Activated B cell treated with CpG ODN at 0.5 μM for 24 hours (primary cell): ENCODE measurements at regions not wholly inside any gene's neighbourhood (a gene's known extent, or its start where the extent isn't known, plus 50 kb on each side); places are given as distances from the start of the nearest gene placed in this dataset.

Experiments used
- ATAC-seq: fragments of 200-7000 bp; cut with Tn5 transposase; one replicate; pipeline ENCODE4 v1.10.0; 2021; ENCODE audit warnings: low read depth, mild to moderate bottlenecking, moderate library complexity
- CTCF ChIA-PET: fragments of 350-600 bp; sonication (Branson Sonifier 250); formaldehyde crosslinking; loops from one replicate; lab custom pipeline; 2021; ENCODE audit warnings: antibody characterized with exemption; lab: Charles Lee
- POLR2A ChIA-PET: fragments of 350-600 bp; sonication (Branson Sonifier 250); formaldehyde crosslinking; loops from one replicate; lab custom pipeline; 2021; ENCODE audit warnings: antibody characterized with exemption; lab: Charles Lee
- DNase-seq: peaks from one replicate; pipeline ENCODE4 v3.0.0; 2022
- H3K27ac Mint-ChIP-seq: one replicate; pipeline ENCODE4 v1.8.0; 2020; ENCODE audit warnings: mixed read lengths
- H3K27me3 Mint-ChIP-seq: one replicate; pipeline ENCODE4 v1.8.0; 2021; ENCODE audit warnings: mixed read lengths
- H3K36me3 Mint-ChIP-seq: one replicate; pipeline ENCODE4 v1.8.0; 2021; ENCODE audit warnings: low read depth, mixed read lengths
- H3K4me1 Mint-ChIP-seq: one replicate; pipeline ENCODE4 v1.8.0; 2021; ENCODE audit warnings: mixed read lengths
- H3K4me3 Mint-ChIP-seq: one replicate; pipeline ENCODE4 v1.8.0; 2020; ENCODE audit warnings: mild to moderate bottlenecking, mixed read lengths
- H3K9me3 Mint-ChIP-seq: one replicate; pipeline ENCODE4 v1.8.0; 2020; ENCODE audit warnings: mixed read lengths
- intact Hi-C: fragments of 100-400 bp; cut with micrococcal nuclease; formaldehyde crosslinking; loops from one replicate; pipeline ENCODE4 v1.15.1; 2024
- TF ChIP-seq, protein P1 (sequence below): fragments of 200-600 bp; IDR thresholded peaks from one replicate; pipeline ENCODE4 v1.8.0; 2022; ENCODE audit warnings: antibody characterized with exemption, mild to moderate bottlenecking

DNA sequence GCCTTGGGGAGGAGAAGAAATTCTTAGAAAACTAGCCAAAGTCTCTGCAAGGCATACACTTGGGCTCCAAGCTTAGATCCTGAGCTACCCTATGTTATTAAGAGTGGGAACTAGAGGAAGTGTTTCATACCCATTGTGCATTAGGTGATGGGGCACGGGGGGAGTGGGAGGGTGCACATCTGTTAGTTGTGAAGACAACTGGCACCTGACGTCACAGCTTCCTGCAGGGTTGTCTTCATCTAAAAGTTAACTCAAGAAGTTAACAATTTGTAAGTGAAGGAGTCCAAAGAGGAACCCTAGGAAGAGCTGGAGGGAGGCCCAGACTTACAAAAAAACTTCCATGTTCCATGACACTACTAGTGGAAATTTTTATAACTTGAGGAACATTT is 158.1 kb downstream of the ADRA2A start:
- intact Hi-C loops, result no loop called here
- POLR2A ChIA-PET, result no interaction called here
- DNase-seq (no peak), ATAC-seq (no peak)
- Mint-ChIP-seq H3K4me1 (no peaks in the 10 kb centered on the region), H3K27me3 (peaks cover 5% of the 10 kb centered on the region), H3K27ac (no peak overlapping the region), H3K9me3 (no peaks in the 10 kb centered on the region), H3K36me3 (no peaks in the 10 kb centered on the region), H3K4me3 (no peak overlapping the region)
- CTCF ChIA-PET, result no interaction called here
- TF ChIP-seq, protein P1, sequence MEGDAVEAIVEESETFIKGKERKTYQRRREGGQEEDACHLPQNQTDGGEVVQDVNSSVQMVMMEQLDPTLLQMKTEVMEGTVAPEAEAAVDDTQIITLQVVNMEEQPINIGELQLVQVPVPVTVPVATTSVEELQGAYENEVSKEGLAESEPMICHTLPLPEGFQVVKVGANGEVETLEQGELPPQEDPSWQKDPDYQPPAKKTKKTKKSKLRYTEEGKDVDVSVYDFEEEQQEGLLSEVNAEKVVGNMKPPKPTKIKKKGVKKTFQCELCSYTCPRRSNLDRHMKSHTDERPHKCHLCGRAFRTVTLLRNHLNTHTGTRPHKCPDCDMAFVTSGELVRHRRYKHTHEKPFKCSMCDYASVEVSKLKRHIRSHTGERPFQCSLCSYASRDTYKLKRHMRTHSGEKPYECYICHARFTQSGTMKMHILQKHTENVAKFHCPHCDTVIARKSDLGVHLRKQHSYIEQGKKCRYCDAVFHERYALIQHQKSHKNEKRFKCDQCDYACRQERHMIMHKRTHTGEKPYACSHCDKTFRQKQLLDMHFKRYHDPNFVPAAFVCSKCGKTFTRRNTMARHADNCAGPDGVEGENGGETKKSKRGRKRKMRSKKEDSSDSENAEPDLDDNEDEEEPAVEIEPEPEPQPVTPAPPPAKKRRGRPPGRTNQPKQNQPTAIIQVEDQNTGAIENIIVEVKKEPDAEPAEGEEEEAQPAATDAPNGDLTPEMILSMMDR, result no peak

DNA sequence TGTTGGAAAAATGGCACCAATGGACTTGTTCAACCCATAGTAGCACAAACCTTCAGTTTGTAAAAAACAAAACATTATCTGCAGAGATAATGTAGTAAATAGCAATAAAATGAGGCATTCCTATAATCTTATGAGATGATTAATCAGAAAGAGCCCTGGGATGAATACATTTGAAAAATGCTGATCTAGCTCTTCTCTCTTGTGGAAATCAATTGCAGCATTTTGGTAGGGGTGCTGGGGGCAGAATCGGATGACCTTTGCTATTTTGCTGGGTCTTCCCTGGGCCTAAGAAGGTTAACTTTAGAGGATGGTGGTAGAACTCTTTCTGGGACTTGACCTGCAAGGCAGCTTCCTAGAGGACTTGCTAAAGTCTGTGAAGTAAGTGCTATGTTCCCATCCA is 163.5 kb downstream of the ADRA2A start:
- TF ChIP-seq, protein P1, result no peak
- no peak overlapping the region for H3K27ac Mint-ChIP-seq
- no peaks in the 10 kb centered on the region for H3K9me3 Mint-ChIP-seq
- no peaks in the 10 kb centered on the region for H3K4me1 Mint-ChIP-seq
- H3K27me3 Mint-ChIP-seq, result peaks cover 3% of the 10 kb centered on the region
- ATAC-seq (no peak), DNase-seq (no peak)
- ChIA-PET POLR2A (no interaction called here), CTCF (no interaction called here)
- H3K36me3 Mint-ChIP-seq, result no peaks in the 10 kb centered on the region
- intact Hi-C loops, result no loop called here
- no peak overlapping the region for H3K4me3 Mint-ChIP-seq

DNA sequence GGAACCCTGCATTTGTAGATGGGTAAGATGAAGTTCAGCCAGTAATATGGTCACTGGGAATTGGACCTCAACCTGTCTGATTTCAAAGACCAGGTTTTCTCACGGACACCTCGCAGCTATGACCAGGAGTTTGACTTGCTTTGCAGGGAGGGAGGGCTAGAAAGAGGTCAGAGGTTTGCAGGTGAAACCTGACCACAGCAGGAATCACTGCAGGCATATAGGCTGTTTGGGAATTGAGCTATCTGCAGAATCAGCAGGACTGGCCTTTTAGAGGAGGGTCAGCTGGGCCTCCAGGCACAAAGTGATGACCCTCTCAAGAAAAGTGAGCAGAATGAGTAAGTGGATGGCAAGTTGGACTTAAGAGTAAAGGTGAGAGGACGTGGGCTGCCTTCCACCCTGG is 166.3 kb downstream of the ADRA2A start:
- Mint-ChIP-seq H3K27me3 (peaks cover 8% of the 10 kb centered on the region), H3K27ac (no peak overlapping the region), H3K9me3 (no peaks in the 10 kb centered on the region), H3K4me1 (no peaks in the 10 kb centered on the region), H3K4me3 (no peak overlapping the region), H3K36me3 (no peaks in the 10 kb centered on the region)
- ATAC-seq (no peak), DNase-seq (no peak)
- TF ChIP-seq, protein P1, result no peak
- ChIA-PET CTCF (no interaction called here), POLR2A (no interaction called here)
- intact Hi-C loops, result no loop called here

DNA sequence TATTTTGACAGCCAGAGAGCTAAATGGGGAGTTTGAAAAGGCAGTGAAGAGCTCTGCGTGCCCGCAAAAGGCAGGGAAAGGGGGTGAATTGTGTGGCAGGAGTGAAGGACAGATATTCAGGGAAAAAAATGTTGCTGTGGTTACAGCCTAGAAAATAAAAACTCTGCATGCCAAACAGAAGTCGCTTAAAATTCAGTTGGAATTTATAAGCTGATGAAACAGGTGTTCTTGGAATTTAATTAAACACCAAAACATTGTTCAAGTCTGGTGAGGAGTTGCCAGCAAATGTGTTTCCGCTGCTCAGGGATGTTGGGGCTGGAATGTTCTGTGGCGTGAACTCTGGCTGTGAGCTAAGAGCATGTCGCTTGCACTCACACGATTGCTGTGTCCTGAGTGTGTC is 169.3 kb downstream of the ADRA2A start:
- CTCF ChIA-PET, result no interaction called here
- Mint-ChIP-seq H3K27me3 (peaks cover 8% of the 10 kb centered on the region), H3K27ac (no peak overlapping the region), H3K4me3 (no peak overlapping the region), H3K9me3 (peaks cover 4% of the 10 kb centered on the region), H3K36me3 (no peaks in the 10 kb centered on the region), H3K4me1 (no peaks in the 10 kb centered on the region)
- intact Hi-C loops, result no loop called here
- POLR2A ChIA-PET, result no interaction called here
- no peak for ATAC-seq
- TF ChIP-seq, protein P1, result no peak
- DNase-seq, result no peak

DNA sequence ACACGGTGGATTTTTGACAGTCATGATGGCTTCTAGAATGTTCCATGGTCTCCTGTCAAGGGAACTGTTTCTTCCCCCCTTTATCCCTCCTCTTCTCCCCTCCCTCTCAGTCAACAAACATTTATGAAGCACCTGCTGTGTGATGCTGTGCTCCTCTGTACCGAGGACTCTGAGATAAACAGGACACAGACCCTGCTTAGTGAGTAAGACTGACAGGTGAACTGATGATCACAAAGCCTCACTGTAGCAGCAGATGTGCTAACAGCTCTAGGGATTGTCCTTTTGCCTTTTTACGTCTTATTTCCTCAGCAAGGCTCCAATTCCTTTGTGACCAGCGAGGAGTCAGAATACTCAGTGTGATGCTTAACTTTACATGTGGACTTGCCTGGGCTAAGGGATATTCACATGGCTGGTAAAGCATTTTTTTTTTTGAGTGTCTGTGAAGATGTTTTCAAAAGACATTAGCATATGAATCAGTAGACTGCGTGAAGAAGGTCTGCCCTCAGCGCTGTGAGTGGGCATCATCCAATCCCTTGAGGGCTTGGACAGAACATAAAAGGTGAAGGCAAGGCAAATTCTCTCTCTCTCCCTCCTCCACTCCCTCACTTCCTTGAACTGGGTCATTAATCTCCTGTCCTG is 170.1 kb downstream of the ADRA2A start:
- ChIA-PET CTCF (no interaction called here), POLR2A (no interaction called here)
- DNase-seq (no peak), ATAC-seq (no peak)
- Mint-ChIP-seq H3K27ac (no peak overlapping the region), H3K36me3 (no peaks in the 10 kb centered on the region), H3K27me3 (peaks cover 11% of the 10 kb centered on the region), H3K9me3 (peaks cover 4% of the 10 kb centered on the region), H3K4me1 (no peaks in the 10 kb centered on the region), H3K4me3 (no peak overlapping the region)
- intact Hi-C loops, result no loop called here
- TF ChIP-seq, protein P1, result no peak
